A549 (cell line): ENCODE measurements at regions not wholly inside any gene's neighbourhood (a gene's known extent, or its start where the extent isn't known, plus 50 kb on each side); places are given as distances from the start of the nearest gene placed in this dataset.

Experiments used
- CEBPB ChIP-seq, 2 experiments: fragments of >200 bp in 1 of 2; sonication (Bioruptor Twin) in 1 of 2; formaldehyde crosslinking in 1 of 2; IDR thresholded peaks; 2 replicates each; pipeline ENCODE4 v1.6.1; 2012 to 2016
- CTCF ChIP-seq: fragments of >200 bp; sonication (Bioruptor Twin); formaldehyde crosslinking; IDR thresholded peaks from 3 replicates; pipeline ENCODE4 v1.5.1; 2016
- EHMT2 ChIP-seq: fragments of 200-600 bp; sonication (generic); IDR thresholded peaks from 2 replicates; pipeline ENCODE4 v1.6.1; 2016; ENCODE audit warnings: antibody characterized with exemption, low read depth, mild to moderate bottlenecking, moderate library complexity
- ESRRA ChIP-seq: fragments of 150-350 bp; IDR thresholded peaks from 2 replicates; pipeline ENCODE4 v1.6.1; 2014; ENCODE audit warnings: mild to moderate bottlenecking, low read length, borderline replicate concordance
- JUN ChIP-seq, 2 experiments: fragments of >200 bp; sonication (Bioruptor Twin); formaldehyde crosslinking; IDR thresholded peaks; 2 replicates in 1 of 2; 3 replicates in 1 of 2; pipeline ENCODE4 v1.6.1; 2016 to 2017
- MAX ChIP-seq: IDR thresholded peaks from 2 replicates; pipeline ENCODE4 v1.6.1; 2012
- MYC ChIP-seq: IDR thresholded peaks from 2 replicates; pipeline ENCODE4 v1.6.1; 2012; ENCODE audit warnings: mild to moderate bottlenecking, inconsistent platforms, low read length, improper control_type of control experiment, borderline replicate concordance
- POLR2A ChIP-seq: IDR thresholded peaks from 2 replicates; pipeline ENCODE4 v1.6.1; 2012; ENCODE audit warnings: mild to moderate bottlenecking, low read length
- RAD21 ChIP-seq, 2 experiments: fragments of >200 bp in 1 of 2; sonication (Bioruptor Twin) in 1 of 2; formaldehyde crosslinking in 1 of 2; IDR thresholded peaks in 1 of 2; conservative IDR thresholded peaks in 1 of 2; 2 replicates in 1 of 2; 3 replicates in 1 of 2; pipeline ENCODE4 v1.6.1; 2012 to 2018; ENCODE audit warnings: inconsistent platforms in 1 of 2
- RCOR1 ChIP-seq: fragments of 150-350 bp; IDR thresholded peaks from 2 replicates; pipeline ENCODE4 v1.6.1; 2014; ENCODE audit warnings: antibody characterized with exemption, low read length, low read depth
- ZFP36 ChIP-seq: fragments of 450-650 bp; IDR thresholded peaks from 2 replicates; pipeline ENCODE4 v1.6.1; 2014; ENCODE audit warnings: borderline replicate concordance; ENCODE audit not compliant: partially characterized antibody
- TF ChIP-seq, protein P1 (sequence below): fragments of 150-350 bp; IDR thresholded peaks from 2 replicates; pipeline ENCODE4 v1.6.1; 2014; ENCODE audit warnings: low read depth, mild to moderate bottlenecking, low read length
- TF ChIP-seq, protein P2 (sequence below): fragments of 450-650 bp; IDR thresholded peaks from 2 replicates; pipeline ENCODE4 v1.6.1; 2014; ENCODE audit warnings: antibody characterized with exemption

- no peak for TF ChIP-seq CTCF
- no peak for TF ChIP-seq MYC
- TF ChIP-seq JUN (IDR thresholded peaks at IDR 0.05), result no peak
- no peak for TF ChIP-seq RCOR1
- TF ChIP-seq POLR2A, result no peak
- TF ChIP-seq MAX, result no peak
- no peak for TF ChIP-seq ESRRA
- TF ChIP-seq, protein P1, sequence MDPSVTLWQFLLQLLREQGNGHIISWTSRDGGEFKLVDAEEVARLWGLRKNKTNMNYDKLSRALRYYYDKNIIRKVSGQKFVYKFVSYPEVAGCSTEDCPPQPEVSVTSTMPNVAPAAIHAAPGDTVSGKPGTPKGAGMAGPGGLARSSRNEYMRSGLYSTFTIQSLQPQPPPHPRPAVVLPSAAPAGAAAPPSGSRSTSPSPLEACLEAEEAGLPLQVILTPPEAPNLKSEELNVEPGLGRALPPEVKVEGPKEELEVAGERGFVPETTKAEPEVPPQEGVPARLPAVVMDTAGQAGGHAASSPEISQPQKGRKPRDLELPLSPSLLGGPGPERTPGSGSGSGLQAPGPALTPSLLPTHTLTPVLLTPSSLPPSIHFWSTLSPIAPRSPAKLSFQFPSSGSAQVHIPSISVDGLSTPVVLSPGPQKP, result no peak
- no peak for TF ChIP-seq CEBPB (IDR thresholded peaks at IDR 0.05)
- TF ChIP-seq RAD21 (conservative IDR thresholded peaks at IDR 0.05 in 1 of 2, IDR thresholded peaks at IDR 0.05 in 1 of 2), result no peak
- TF ChIP-seq, protein P2, sequence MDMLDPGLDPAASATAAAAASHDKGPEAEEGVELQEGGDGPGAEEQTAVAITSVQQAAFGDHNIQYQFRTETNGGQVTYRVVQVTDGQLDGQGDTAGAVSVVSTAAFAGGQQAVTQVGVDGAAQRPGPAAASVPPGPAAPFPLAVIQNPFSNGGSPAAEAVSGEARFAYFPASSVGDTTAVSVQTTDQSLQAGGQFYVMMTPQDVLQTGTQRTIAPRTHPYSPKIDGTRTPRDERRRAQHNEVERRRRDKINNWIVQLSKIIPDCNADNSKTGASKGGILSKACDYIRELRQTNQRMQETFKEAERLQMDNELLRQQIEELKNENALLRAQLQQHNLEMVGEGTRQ, result no peak
- no peak for TF ChIP-seq EHMT2
- no peak for TF ChIP-seq ZFP36
Measured at GRCh38 chr10:21075880-21076279, 178.8 kb upstream of the NEBL start.
